K562 (cell line): ENCODE measurements at regions not wholly inside any gene's neighbourhood (a gene's known extent, or its start where the extent isn't known, plus 50 kb on each side); places are given as distances from the start of the nearest gene placed in this dataset.

Experiments used
- ATAC-seq: fragments of 200-7000 bp; cut with Tn5 transposase; 3 replicates; pipeline ENCODE4 v1.9.1; 2020; ENCODE audit warnings: moderate library complexity
- BruUV-seq: library from RNA; stranded (reverse); fragments of 400-500 nt; replicated peaks from 2 replicates; lab custom pipeline; 2021; lab: Mats Ljungman, UMichigan
- CTCF ChIA-PET: fragments of 300-600 bp; formaldehyde crosslinking; extraction: SDS; loops from one replicate; lab custom pipeline; 2021; ENCODE audit warnings: low intra/inter-chr PET ratio; lab: Yijun Ruan, JAX
- POLR2A ChIA-PET: fragments of 300-600, 350-650 bp; sonication (Branson Sonifier 250); formaldehyde crosslinking; extraction: SDS; loops from one replicate; lab custom pipeline; 2021; ENCODE audit warnings: antibody characterized with exemption, inconsistent platforms; lab: Yijun Ruan, JAX
- DNase-seq, 4 experiments: peaks; one replicate each; pipeline versions ENCODE4 v3.0.0 to v3.0.0-alpha.2; 2011 to 2018; ENCODE audit warnings: low spot score in 3 of 4, mixed read lengths in 3 of 4; ENCODE audit errors: extremely low read depth in 1 of 4
- FAIRE-seq: peaks from 2 replicates; lab custom pipeline; 2011; peaks lifted over from hg19 to GRCh38; lab: Jason Lieb, UNC
- H2AFZ ChIP-seq: 2 replicates; pipeline ENCODE4 v1.6.0; 2011; ENCODE audit warnings: low read depth, low read length, control low read depth, inconsistent platforms
- H3K27ac ChIP-seq: fragments of 200-600 bp; 3 replicates; pipeline ENCODE4 v1.8.0; 2011; ENCODE audit warnings: low read depth, mild to moderate bottlenecking, control low read depth, inconsistent platforms, low read length, moderate library complexity, mixed read lengths; ENCODE audit errors: extremely low read depth
- H3K27me3 ChIP-seq, 2 experiments: fragments of 300-600 bp in 1 of 2; 2 replicates in 1 of 2; 3 replicates in 1 of 2; pipeline versions ENCODE4 v1.6.0 to v1.8.0; 2011; ENCODE audit warnings: inconsistent platforms in 2 of 2, low read length in 2 of 2, mild to moderate bottlenecking in 1 of 2, mixed read lengths in 1 of 2, moderate library complexity in 1 of 2; ENCODE audit not compliant: control insufficient read depth in 2 of 2, insufficient read depth in 2 of 2
- H3K36me3 ChIP-seq: fragments of 300-600 bp; 3 replicates; pipeline ENCODE4 v1.8.0; 2011; ENCODE audit warnings: mild to moderate bottlenecking, low read length, inconsistent platforms; ENCODE audit not compliant: control insufficient read depth, insufficient read depth
- H3K4me1 ChIP-seq, 2 experiments: fragments of 200-600 bp in 1 of 2; replicated peaks in 1 of 2; 2 replicates in 1 of 2; 3 replicates in 1 of 2; pipeline versions ENCODE4 v1.5.1 to v1.8.0; 2011; ENCODE audit warnings: inconsistent platforms in 2 of 2, low read length in 2 of 2, mild to moderate bottlenecking in 1 of 2, mixed read lengths in 1 of 2, moderate library complexity in 1 of 2; ENCODE audit not compliant: control insufficient read depth in 2 of 2, insufficient read depth in 2 of 2
- H3K4me2 ChIP-seq: 2 replicates; pipeline ENCODE4 v1.6.1; 2011; ENCODE audit warnings: low read length, control low read depth, inconsistent platforms, mixed read lengths; ENCODE audit not compliant: insufficient read depth
- H3K4me3 ChIP-seq: fragments of 200-600 bp; sonication (generic), shearing (Covaris generic); 2 replicates; pipeline ENCODE4 v1.5.1; 2016; ENCODE audit warnings: control low read depth, inconsistent platforms
- H3K79me2 ChIP-seq: fragments of 200-600 bp; 3 replicates; pipeline ENCODE4 v1.8.0; 2011; ENCODE audit warnings: low read length, inconsistent platforms; ENCODE audit not compliant: control insufficient read depth, insufficient read depth
- H3K9ac ChIP-seq, 2 experiments: 2 replicates each; pipeline versions ENCODE4 v1.6.0 to v1.6.1; 2011; ENCODE audit warnings: low read depth in 2 of 2, low read length in 2 of 2, control low read depth in 1 of 2, inconsistent platforms in 1 of 2, mild to moderate bottlenecking in 1 of 2, mixed read lengths in 1 of 2; ENCODE audit not compliant: insufficient read depth in 1 of 2
- H3K9me1 ChIP-seq: one replicate; pipeline ENCODE4 v1.6.0; 2011; ENCODE audit warnings: inconsistent platforms, mild to moderate bottlenecking, low read length, moderate library complexity; ENCODE audit not compliant: control insufficient read depth, insufficient read depth
- H3K9me3 ChIP-seq: replicated peaks from 2 replicates; pipeline ENCODE4 v1.5.1; 2011; ENCODE audit warnings: low read depth, low read length, inconsistent platforms; ENCODE audit not compliant: control insufficient read depth, insufficient read depth
- H4K20me1 ChIP-seq: replicated peaks from 2 replicates; pipeline ENCODE4 v1.6.1; 2011; ENCODE audit warnings: low read length, inconsistent platforms, mixed read lengths; ENCODE audit not compliant: control insufficient read depth, insufficient read depth
- CEBPB ChIP-seq: fragments of 450-650 bp; IDR thresholded peaks from 2 replicates; pipeline ENCODE4 v1.6.1; 2016; ENCODE audit warnings: missing genetic modification characterization, missing compliant biosample characterization
- CEBPG ChIP-seq, 3 experiments: fragments of 200-800 bp in 1 of 3; sonication (Bioruptor generic) in 1 of 3; sonication (generic) in 1 of 3; formaldehyde crosslinking in 1 of 3; IDR thresholded peaks in 2 of 3; conservative IDR thresholded peaks in 1 of 3; 2 replicates each; pipeline versions ENCODE4 v1.6.1 to v1.8.0; 2016 to 2022; ENCODE audit warnings: missing compliant biosample characterization in 2 of 3, missing genetic modification characterization in 2 of 3, mild to moderate bottlenecking in 1 of 3, missing genetic modification reagents in 1 of 3
- HMGN3 ChIP-seq: IDR thresholded peaks from 2 replicates; pipeline ENCODE4 v1.6.1; 2011; ENCODE audit warnings: borderline replicate concordance, low read depth, mild to moderate bottlenecking, mixed read lengths, low read length; ENCODE audit not compliant: insufficient read length; ENCODE audit errors: extremely low read depth
- TCF7 ChIP-seq: sonication (generic); IDR thresholded peaks from 2 replicates; pipeline ENCODE4 v1.6.1; 2016; ENCODE audit warnings: antibody characterized with exemption, borderline replicate concordance
- ZC3H4 ChIP-seq: sonication (generic); formaldehyde crosslinking; IDR thresholded peaks from 2 replicates; pipeline ENCODE4 v1.9.0; 2021; ENCODE audit warnings: missing genetic modification reagents, borderline replicate concordance
- ZNF395 ChIP-seq: fragments of 200-800 bp; sonication (Bioruptor generic); IDR thresholded peaks from 2 replicates; pipeline ENCODE4 v1.6.1; 2017; ENCODE audit warnings: missing genetic modification characterization, missing compliant biosample characterization
- WGBS: fragments of 100-300 bp; shearing (Covaris generic); methylation state at CpG from one replicate; pipeline ENCODE4 v1.1.6; 2016; ENCODE audit warnings: low coverage, mixed read lengths; ENCODE audit not compliant: insufficient coverage; ENCODE audit errors: missing lambda C conversion rate; 5-methylcytosine and 5-hydroxymethylcytosine counted together
- in situ Hi-C: fragments of 300-500 bp; cut with MboI; formaldehyde crosslinking; loops from 4 replicates; pipeline ENCODE4 v1.15.0; 2018; ENCODE audit warnings: inconsistent platforms, mixed read lengths
- intact Hi-C: fragments of 100-400 bp; cut with micrococcal nuclease; formaldehyde crosslinking; loops from 2 replicates; pipeline ENCODE4 v1.14.2; 2022

DNA sequence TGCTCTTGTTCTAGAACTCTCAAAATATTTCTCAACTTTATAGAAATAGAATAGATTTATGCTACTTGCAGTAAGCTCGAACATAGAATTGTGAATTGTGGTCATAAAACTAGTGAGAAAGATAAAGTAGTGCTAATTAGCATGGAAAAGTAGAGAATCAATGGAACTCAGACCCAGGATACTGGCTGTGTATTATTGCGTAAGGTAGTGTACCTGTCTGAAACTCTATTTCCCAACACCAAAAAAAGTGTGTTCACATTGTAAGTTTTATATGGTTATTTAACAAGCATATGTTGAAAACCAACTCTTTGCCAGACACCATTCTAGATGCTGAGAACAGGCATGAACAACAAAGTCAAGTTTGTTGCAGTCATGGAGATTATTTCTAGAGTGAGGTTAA lies 720.5 kb upstream of the ATXN7L3B start:
- 28% methylated on average over 2 of the region's 2 CpGs for WGBS
- Histone ChIP-seq H3K79me2 (no peaks in the 10 kb centered on the region), H3K4me2 (no peak overlapping the region), H3K27ac (no peak overlapping the region), H2AFZ (no peak overlapping the region), H3K4me1 (no peaks in the 10 kb centered on the region), H3K27me3 (no peaks in the 10 kb centered on the region), H3K9ac (no peak overlapping the region), H3K36me3 (no peaks in the 10 kb centered on the region), H4K20me1 (no peaks in the 10 kb centered on the region), H3K9me3 (no peaks in the 10 kb centered on the region), H3K9me1 (no peaks in the 10 kb centered on the region), H3K4me3 (no peak overlapping the region)
- no peak for ATAC-seq
- POLR2A ChIA-PET, result no interaction called here
- TF ChIP-seq CEBPG (CRISPR knock-in tag; IDR thresholded peaks at IDR 0.05) (no peak), CEBPG (tag; conservative IDR thresholded peaks at IDR 0.05 in 1 of 2, IDR thresholded peaks at IDR 0.05 in 1 of 2) (peak in 1 of 2 experiments; percentile 61; a peak in 2 of 4 replicates), HMGN3 (no peak), ZC3H4 (CRISPR knock-in tag) (no peak), TCF7 (no peak), ZNF395 (no peak), CEBPB (tag) (peak; percentile 32; the same call in 1 of the 2 replicates)
- intact Hi-C loops, result no loop called here
- in situ Hi-C loops, result no loop called here
- no TSS peak for BruUV-seq
- DNase-seq, result no peak
- CTCF ChIA-PET, result no interaction called here
- no peak for FAIRE-seq
